ENCODE measurements at regions not wholly inside any gene's neighbourhood (a gene's known extent, or its start where the extent isn't known, plus 50 kb on each side); places are given as distances from the start of the nearest gene placed in this dataset.

DNA sequence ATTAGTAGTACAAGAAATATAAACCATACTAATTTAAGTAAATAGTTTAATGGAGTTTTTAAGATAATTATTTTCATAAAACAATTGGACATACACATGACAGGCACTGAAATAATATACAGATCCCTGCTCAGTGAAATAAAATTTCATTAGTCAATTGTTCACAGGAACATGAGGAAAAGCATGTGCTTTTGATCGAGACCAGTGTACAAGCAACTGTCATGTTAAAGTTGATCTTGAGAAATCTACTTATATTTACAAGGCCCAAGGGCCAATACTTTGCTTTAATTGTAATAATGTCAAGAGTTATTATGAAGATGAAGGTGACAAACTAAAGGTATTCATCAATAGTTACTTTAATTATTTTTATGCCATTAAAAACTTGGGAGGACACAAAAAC lies 792.7 kb upstream of the LUZP2 start:
- DNase-seq, result no peak

GRCh38 chr11:23711981-23712380 lies 784.9 kb upstream of the LUZP2 start:
- no peak for DNase-seq

GRCh38 chr11:23719016-23719415 lies 777.8 kb upstream of the LUZP2 start:
- no peak for DNase-seq

DNA sequence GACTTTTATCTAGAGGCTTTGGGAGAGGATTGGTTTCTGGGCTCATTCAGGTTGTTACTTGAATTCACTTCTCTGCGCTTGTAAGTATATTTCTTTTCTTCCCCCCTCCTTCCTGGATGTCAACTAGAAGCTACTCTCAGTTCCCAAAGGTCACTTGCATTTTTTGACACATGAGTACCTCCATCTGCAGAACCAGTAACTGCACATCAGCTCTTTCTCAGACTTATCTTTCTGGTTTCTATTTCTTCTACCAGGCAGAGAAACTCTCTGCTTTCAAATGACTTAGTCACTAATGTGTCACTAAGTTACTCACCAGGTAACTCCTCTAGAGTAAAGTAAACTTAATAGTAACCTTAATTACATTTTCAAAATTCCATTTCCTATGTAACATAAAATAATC lies 773.0 kb upstream of the LUZP2 start:
- DNase-seq, result no peak

- no peak for DNase-seq
Observed at GRCh38 chr11:23725752-23726151, 771.1 kb upstream of the LUZP2 start.

- DNase-seq, result no peak
Observed at GRCh38 chr11:23727387-23727786, 769.5 kb upstream of the LUZP2 start.

DNA sequence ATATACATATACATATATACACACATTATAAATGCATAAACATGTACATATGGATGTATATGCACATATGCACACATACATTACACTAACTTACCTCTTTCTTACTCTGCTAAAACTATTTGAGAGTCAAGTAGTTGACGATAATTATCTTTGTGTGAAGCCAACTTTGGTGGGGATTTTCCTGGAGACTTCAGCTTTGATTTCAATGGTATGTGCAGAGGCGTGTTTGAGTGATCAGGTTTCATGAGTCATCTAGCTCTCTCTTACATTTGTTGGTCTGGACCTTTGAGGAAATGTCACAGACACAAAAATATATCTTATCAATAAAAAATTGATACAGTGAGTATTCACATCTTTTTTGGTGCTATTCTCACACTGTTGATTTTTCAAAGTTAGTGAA lies 769.1 kb upstream of the LUZP2 start:
- DNase-seq, result no peak

- no peak for DNase-seq
Observed at GRCh38 chr11:23729088-23729487, 767.8 kb upstream of the LUZP2 start.

- no peak for DNase-seq
Observed at GRCh38 chr11:23730307-23730998, 766.4 kb upstream of the LUZP2 start.

DNA sequence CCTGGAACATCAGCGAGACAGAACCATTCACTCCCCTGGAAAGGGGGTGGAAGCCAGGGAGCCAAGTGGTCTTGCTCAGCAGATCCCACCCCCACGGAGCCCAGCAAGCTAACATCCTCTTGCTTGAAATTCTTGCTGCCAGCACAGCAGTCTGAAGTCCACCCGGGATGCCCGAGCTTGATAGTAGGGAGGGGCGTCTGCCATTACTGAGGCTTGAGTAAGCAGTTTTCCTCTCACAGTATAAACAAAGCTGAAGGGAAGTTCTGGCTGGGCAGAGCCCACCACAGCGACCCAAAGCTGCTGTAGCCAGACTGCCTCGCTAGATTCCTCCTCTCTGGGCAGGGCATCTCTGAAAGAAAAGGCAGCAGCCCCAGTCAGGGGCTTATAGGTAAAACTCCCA lies 764.8 kb upstream of the LUZP2 start:
- no peak for DNase-seq

- DNase-seq, result no peak
Observed at GRCh38 chr11:23746896-23747295, 750.0 kb upstream of the LUZP2 start.

- no peak for DNase-seq
Observed at GRCh38 chr11:23749762-23750430, 747.0 kb upstream of the LUZP2 start.

GRCh38 chr11:23751280-23751679 lies 745.6 kb upstream of the LUZP2 start:
- no peak for DNase-seq

- DNase-seq, result no peak
Observed at GRCh38 chr11:23755076-23755475, 741.8 kb upstream of the LUZP2 start.

DNA sequence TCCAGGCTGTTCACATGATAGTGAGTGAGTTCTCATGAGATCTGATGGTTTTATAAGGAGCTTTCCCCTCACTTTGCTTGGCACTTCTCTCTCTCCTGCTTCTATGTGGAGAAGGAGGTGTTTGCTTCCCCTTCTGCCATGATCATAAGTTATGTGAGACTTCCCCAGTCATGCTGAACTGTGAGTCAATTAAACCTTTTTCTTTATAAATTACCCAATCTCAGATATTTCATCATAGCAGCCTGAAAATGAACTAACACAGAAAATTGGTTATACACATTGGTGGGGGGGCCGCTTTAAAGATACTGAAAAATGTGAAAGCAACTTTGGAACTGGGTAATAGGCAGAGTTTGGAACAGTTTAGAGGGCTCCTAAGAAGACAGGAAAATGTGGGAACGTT lies 741.1 kb upstream of the LUZP2 start:
- no peak for DNase-seq

DNA sequence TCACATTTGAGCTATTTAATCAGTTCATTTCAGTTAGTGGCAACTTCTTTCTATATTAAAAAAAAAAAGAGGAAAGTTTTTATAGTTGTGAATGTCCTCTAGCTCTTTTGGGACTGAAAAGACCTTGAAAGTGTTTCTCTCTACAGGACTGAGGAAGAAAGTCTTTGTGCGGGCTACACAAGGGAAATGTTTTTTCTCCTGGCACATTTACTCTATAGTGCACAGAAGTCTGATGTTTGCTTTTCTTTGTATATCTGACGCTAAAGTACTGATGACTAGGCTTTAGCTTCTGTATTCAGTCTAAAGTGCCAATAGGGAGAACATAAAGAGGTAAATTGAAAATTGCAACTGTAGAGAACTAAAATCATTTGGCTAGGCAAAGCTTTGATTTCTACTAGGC lies 737.4 kb upstream of the LUZP2 start:
- DNase-seq, result no peak

GRCh38 chr11:23764286-23764685 lies 732.6 kb upstream of the LUZP2 start:
- DNase-seq, result no peak

- no peak for DNase-seq
Observed at GRCh38 chr11:23765682-23766252, 731.1 kb upstream of the LUZP2 start.

- no peak for DNase-seq
Observed at GRCh38 chr11:23767576-23767975, 729.3 kb upstream of the LUZP2 start.

DNA sequence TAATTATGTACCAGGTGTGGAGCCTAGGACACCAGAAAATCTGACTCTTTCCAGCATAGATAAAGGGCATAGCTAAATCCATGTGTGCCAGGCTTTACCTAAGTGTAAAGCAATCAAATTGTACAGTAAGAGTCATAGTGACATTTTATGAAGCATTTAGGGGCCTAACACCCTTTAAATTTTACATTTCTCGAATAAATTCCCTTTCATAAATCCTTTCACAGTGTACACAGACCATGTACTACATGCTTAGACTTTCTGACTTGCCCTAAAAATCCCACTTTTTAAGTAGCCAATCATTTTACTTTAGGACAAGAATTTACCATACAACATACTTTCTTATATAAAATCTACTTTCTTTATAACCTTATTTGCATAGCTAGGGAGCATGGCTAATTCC lies 727.6 kb upstream of the LUZP2 start:
- no peak for DNase-seq

DNA sequence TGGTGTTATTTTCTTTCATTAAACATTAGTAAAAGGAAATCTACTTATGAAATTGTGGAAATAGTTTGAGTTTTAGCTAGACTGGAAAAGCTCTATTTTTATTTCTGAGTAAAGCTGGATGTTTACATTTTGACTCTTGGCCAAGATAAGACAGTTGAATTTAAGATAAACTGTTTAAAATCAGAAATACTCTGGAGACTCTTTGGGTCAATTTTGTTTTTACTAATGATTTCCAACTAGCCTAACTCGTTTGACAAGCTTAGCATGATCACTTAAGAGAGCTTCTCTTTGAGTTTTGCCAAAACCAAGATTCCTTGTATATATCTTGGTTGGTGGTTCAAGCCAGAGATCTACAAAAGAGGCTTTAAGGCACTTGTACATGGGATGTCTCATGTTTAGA lies 724.8 kb upstream of the LUZP2 start:
- DNase-seq, result no peak

- DNase-seq, result no peak
Observed at GRCh38 chr11:23778971-23779370, 717.9 kb upstream of the LUZP2 start.

DNA sequence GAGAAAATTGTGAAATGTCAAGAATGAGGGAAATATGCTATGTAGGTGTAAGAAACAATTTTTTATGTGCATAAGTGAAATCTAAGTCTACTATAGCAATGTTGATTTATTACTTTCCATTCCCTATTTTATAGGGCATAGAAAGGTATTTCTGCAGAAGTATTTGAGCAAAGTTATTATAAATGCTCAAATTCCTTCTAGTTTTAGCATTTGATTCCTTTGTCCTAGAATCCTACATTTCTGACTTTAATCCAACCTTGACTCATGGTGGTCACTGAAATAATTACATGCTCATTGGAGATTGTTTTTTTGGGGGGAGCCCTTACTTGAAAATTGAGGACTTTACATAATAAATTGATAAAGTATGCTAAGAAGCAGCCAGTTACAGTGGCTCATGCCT lies 716.6 kb upstream of the LUZP2 start:
- DNase-seq, result no peak

- DNase-seq, result no peak
Observed at GRCh38 chr11:23781803-23782560, 714.9 kb upstream of the LUZP2 start.
